Effector CD8-positive, alpha-beta T cell (primary cell): ENCODE measurements at regions not wholly inside any gene's neighbourhood (a gene's known extent, or its start where the extent isn't known, plus 50 kb on each side); places are given as distances from the start of the nearest gene placed in this dataset.

ENCODE experiments used
- DNase-seq: peaks from one replicate; lab custom pipeline; 2025; lab: John Stamatoyannopoulos, UW

DNA sequence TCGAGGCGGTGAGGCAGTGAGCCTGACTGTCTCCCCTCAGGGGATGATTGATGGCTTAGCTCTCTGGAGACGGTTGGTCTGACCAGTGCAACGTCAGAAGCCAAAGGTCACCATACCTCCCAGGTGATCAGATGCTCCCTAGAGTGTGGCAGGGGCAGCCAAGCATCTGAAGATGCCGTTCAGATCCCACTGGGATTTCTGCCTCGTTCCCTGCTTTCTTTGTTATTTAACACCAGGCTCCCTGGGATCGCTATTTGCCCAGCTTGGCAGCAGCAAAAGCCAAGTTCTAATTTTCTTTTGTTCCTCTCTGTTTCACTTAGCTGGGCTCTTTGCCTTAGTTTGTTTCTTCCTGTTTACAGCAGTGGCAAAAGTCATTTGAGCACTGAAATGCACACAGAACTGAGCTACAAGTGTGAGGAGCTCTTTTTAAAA is 53.5 kb upstream of the SVIL start:
- DNase-seq: no peak

DNA sequence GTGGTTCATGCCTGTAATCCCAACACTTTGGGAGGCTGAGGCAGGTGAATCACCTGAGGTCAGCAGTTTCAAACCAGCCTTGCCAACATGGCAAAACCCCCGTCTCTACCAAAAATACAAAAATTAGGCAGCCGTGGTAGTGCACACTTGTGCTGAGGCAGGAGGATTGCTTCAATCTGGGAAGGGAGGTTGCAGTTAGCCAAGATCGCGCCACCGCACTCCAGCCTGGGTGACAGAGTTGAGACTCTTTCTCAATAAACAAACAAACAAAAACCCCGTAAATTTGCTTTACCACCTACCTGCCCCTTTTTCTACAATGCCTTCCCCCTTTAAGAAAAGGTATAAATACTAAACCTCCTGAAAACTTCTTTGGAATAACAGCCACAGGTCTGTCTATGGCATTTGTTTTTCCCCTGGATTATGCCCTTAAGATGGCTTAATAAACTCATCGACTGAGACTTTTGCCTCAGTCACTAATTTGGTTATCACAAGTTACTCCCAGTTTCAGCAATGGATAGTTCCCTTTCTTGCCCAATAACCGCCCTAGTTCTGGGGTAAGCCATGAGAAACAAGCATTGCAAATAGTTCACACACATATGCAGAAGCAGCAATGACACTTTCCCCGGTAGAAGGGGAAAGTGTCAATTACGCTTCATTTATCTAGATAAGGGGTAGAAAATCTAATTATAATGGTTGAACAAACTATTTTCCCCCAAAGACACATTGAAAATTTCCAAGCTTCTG is 52.8 kb upstream of the SVIL start:
- no peak for DNase-seq

DNA sequence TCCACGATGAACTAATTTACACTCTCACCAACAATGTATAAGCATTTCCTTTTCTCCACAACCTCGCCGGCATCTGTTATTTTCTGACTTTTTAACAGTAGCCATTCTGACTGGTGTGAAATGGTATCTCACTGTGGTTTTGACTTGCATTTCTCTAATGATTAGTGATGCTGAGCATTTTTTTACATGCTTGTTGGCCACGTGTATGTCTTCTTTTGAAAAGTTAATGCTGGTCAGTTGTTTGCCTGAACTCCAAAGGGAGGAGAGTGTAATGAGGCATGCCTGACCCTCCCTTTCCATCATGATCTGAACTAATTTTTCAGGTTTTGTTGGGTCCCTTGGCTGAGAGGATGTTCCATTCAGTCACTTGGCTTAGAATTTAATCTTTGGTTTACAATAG is 50.7 kb upstream of the SVIL start:
- DNase-seq: no peak
